MCF 10A (cell line): ENCODE measurements at regions not wholly inside any gene's neighbourhood (a gene's known extent, or its start where the extent isn't known, plus 50 kb on each side); places are given as distances from the start of the nearest gene placed in this dataset.

ENCODE experiments used
- BruUV-seq: library from RNA; stranded (reverse); fragments of 400-500 nt; replicated peaks from 2 replicates; lab custom pipeline; 2021; lab: Mats Ljungman, UMichigan
- CTCF ChIA-PET: fragments of 300-600 bp; sonication (Branson Sonifier 250); formaldehyde crosslinking; extraction: SDS; loops from one replicate; lab custom pipeline; 2021; ENCODE audit warnings: antibody characterized with exemption, inconsistent platforms; lab: Yijun Ruan, JAX
- POLR2A ChIA-PET: fragments of 300-600, 350-650 bp; sonication (Branson Sonifier 250); formaldehyde crosslinking; extraction: SDS; loops from one replicate; lab custom pipeline; 2020; ENCODE audit warnings: antibody characterized with exemption, inconsistent platforms; lab: Yijun Ruan, JAX
- DNase-seq: peaks from one replicate; pipeline ENCODE4 v3.0.0-alpha.2; 2018; ENCODE audit not compliant: unreplicated experiment
- H3K27ac Mint-ChIP-seq: one replicate; pipeline ENCODE4 v1.8.0; 2022; ENCODE audit warnings: mild to moderate bottlenecking, low read depth, mixed read lengths; ENCODE audit not compliant: unreplicated experiment
- H3K27me3 Mint-ChIP-seq: one replicate; pipeline ENCODE4 v1.8.0; 2022; ENCODE audit warnings: mixed read lengths; ENCODE audit not compliant: insufficient read depth, unreplicated experiment
- H3K36me3 Mint-ChIP-seq: one replicate; pipeline ENCODE4 v1.8.0; 2022; ENCODE audit warnings: mild to moderate bottlenecking, moderate library complexity, mixed read lengths; ENCODE audit not compliant: insufficient read depth, unreplicated experiment
- H3K4me1 Mint-ChIP-seq: one replicate; pipeline ENCODE4 v1.8.0; 2022; ENCODE audit warnings: mixed read lengths; ENCODE audit not compliant: insufficient read depth, unreplicated experiment
- H3K4me3 Mint-ChIP-seq: one replicate; pipeline ENCODE4 v1.8.0; 2022; ENCODE audit warnings: mild to moderate bottlenecking, moderate library complexity, mixed read lengths; ENCODE audit not compliant: unreplicated experiment
- H3K9me3 Mint-ChIP-seq: one replicate; pipeline ENCODE4 v1.8.0; 2022; ENCODE audit warnings: mixed read lengths; ENCODE audit not compliant: unreplicated experiment
- intact Hi-C: fragments of 100-400 bp; cut with micrococcal nuclease; formaldehyde crosslinking; loops from 2 replicates; pipeline ENCODE4 v1.14.1; 2022
- TF ChIP-seq, protein P1 (sequence below): fragments of 200-600 bp; IDR thresholded peaks from one replicate; pipeline ENCODE4 v1.8.0; 2022; ENCODE audit warnings: antibody characterized with exemption, mild to moderate bottlenecking; ENCODE audit not compliant: unreplicated experiment

DNA sequence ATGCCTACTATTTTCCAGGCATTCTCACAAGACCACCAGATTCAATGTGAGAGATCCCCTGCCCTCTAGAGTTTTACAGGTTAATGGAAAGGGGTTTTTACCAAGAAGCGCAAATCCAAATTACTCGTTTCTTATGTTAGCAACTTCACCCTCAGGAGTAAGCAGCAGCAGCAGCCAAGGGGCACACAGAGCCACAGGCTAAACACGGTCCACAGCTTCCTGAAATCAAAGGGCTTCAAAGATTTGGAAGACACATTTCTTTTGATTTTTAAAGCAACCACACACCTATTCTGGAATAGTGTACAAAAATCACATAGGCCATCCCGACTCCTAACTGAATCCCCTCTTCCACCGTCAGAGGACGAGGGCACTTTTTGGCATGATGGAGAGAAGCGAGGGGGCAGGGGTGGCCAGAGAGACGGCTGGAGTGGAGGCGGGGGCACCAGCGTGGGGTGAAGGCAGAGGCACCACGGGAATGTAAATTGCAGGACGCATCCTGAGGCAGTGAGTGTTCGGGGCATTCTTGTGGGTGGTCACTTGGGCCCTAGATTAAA, 107.0 kb downstream of the ARF6 start:
- POLR2A ChIA-PET = interaction anchor here (0.6 to 9.3 kb wide), 31 partner anchors 9 to 368 kb away, joined by 3 to 222 read pairs (median 6); partner anchors contain the start of genes ARF6 and NEMF
- BruUV-seq = no TSS peak
- no peaks in the 10 kb centered on the region for H3K9me3 Mint-ChIP-seq
- TF ChIP-seq, protein P1, sequence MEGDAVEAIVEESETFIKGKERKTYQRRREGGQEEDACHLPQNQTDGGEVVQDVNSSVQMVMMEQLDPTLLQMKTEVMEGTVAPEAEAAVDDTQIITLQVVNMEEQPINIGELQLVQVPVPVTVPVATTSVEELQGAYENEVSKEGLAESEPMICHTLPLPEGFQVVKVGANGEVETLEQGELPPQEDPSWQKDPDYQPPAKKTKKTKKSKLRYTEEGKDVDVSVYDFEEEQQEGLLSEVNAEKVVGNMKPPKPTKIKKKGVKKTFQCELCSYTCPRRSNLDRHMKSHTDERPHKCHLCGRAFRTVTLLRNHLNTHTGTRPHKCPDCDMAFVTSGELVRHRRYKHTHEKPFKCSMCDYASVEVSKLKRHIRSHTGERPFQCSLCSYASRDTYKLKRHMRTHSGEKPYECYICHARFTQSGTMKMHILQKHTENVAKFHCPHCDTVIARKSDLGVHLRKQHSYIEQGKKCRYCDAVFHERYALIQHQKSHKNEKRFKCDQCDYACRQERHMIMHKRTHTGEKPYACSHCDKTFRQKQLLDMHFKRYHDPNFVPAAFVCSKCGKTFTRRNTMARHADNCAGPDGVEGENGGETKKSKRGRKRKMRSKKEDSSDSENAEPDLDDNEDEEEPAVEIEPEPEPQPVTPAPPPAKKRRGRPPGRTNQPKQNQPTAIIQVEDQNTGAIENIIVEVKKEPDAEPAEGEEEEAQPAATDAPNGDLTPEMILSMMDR = no peak
- intact Hi-C loops = loop anchor here (1.0 to 5.0 kb wide), 4 partner anchors 38 to 135 kb away; partner anchors contain the start of gene ARF6
- peaks cover 45% of the 10 kb centered on the region for H3K4me1 Mint-ChIP-seq
- peaks cover 4% of the 10 kb centered on the region for H3K36me3 Mint-ChIP-seq
- no peak for DNase-seq
- CTCF ChIA-PET = interaction anchor here (0.5 to 6.5 kb wide), 10 partner anchors 18 to 138 kb away, joined by 3 to 36 read pairs (median 6); partner anchors contain the start of gene ARF6
- H3K27me3 Mint-ChIP-seq = no peaks in the 10 kb centered on the region
- H3K4me3 Mint-ChIP-seq = peak overlapping the region; percentile 73
- peak overlapping the region; percentile 95 for H3K27ac Mint-ChIP-seq

DNA sequence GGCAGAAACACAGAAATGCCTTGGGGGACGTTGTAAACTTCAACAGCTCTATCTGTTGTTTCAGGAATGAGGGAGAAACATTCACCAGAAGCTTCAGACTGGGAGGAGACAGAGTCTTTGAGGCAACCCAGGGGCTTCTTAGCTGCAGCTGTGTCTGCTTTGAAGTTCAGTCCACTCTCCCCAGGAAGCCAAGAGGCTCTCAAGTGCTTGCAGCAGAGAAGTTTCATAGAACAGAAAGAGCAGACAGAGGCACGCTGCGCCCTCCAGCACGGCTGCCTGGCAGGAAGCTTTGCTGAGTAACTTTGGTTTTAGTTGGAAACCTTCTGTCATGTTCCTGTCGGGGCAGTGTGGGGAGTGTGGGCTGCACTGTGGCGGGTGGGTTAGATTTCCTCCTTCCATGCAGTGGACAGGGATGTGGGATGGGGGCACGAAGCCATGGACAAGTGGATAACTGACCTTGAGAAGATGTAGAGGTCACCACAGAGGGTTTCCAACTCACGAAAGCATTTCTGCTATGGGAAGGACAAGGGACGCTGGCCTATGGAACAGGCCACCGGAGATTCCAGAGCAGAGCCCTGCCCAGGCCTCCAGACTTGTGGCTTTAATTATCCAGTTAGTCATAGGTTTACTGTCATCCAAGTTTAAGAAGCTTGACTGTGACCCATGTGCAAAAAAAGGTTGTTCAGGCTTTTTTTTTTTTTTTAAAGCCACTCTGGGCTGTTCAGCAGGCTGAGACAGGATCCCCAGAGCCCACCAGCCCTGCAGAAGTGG, 107.7 kb downstream of the ARF6 start:
- H3K9me3 Mint-ChIP-seq = no peaks in the 10 kb centered on the region
- peak; percentile 77 for DNase-seq

DNA sequence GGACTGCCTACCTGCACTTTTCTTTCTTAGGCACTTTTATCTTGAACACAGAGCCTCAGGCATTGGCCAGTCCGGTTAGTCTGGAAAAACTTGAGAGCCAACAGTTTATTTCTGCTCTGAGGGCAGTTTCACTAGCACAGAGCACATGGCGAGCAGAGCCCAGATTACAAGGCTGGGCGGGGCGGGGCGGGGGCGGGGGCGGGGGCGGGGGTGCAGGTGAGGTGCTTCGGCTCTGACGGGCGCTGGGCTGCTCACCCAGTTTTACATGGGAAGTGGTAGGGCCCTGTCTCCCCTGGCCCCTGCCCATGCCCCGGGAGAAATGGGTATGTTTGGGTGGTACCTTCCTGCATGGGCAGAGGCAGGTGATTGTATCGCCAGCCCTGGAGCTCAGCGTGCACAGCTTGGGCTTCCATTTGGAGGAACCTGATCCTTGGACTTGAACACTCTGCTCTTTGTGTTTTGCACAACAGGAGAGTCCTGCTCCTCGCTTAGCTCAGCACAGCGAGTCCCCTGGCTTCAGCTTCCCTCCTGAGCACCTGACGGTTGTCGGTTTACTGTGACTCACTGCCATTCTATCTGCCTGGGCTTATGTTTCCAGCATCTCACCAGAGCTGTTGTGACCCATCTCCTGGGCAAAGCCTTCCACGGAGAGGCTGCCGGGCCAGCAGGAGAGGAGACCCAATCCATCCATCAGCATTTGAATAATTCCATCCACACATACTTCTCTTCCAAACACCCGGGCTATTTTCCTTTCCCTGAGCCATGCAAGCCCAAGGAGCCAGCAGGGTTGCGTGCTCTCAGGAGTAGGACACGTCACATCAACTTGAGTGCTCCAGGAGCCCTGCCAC, 108.5 kb downstream of the ARF6 start:
- peak; percentile 91 for DNase-seq
- no peaks in the 10 kb centered on the region for H3K27me3 Mint-ChIP-seq
- BruUV-seq = no TSS peak
- H3K27ac Mint-ChIP-seq = peak overlapping the region; percentile 95
- ChIA-PET POLR2A (interaction anchor here (0.8 to 9.3 kb wide), 26 partner anchors 7 to 149 kb away, joined by 3 to 222 read pairs (median 11); partner anchors contain the start of genes ARF6 and NEMF), CTCF (interaction anchor here (0.6 to 6.5 kb wide), 18 partner anchors 16 to 151 kb away, joined by 3 to 36 read pairs (median 6); partner anchors contain the start of genes ARF6 and NEMF)
- intact Hi-C loops = loop anchor here (1.0 to 5.0 kb wide), 3 partner anchors 26 to 96 kb away; no protein-coding TSS in a partner anchor
- H3K9me3 Mint-ChIP-seq = no peaks in the 10 kb centered on the region
- TF ChIP-seq, protein P1 = no peak
- H3K4me3 Mint-ChIP-seq = peak overlapping the region; percentile 73
- peaks cover under 1% of the 10 kb centered on the region for H3K36me3 Mint-ChIP-seq
- peaks cover 45% of the 10 kb centered on the region for H3K4me1 Mint-ChIP-seq

More for the DNA sequence above, 107.7 kb downstream of the ARF6 start:
- Mint-ChIP-seq H3K4me3 (peak overlapping the region; percentile 73), H3K36me3 (peaks cover 4% of the 10 kb centered on the region), H3K4me1 (peaks cover 45% of the 10 kb centered on the region), H3K27me3 (no peaks in the 10 kb centered on the region), H3K27ac (peak overlapping the region; percentile 95)
- ChIA-PET POLR2A (interaction anchor here (0.6 to 9.3 kb wide), 30 partner anchors 8 to 368 kb away, joined by 3 to 222 read pairs (median 8); partner anchors contain the start of genes ARF6 and NEMF), CTCF (interaction anchor here (0.5 to 6.5 kb wide), 13 partner anchors 17 to 139 kb away, joined by 3 to 36 read pairs (median 6); partner anchors contain the start of gene ARF6)
- TF ChIP-seq, protein P1 = no peak
- BruUV-seq = TSS peak; percentile 20
- intact Hi-C loops = loop anchor here (1.0 to 5.0 kb wide), 5 partner anchors 25 to 135 kb away; partner anchors contain the start of gene ARF6
